MM.1S (cell line): ENCODE measurements at regions not wholly inside any gene's neighbourhood (a gene's known extent, or its start where the extent isn't known, plus 50 kb on each side); places are given as distances from the start of the nearest gene placed in this dataset.

Source experiments
- CTCF ChIP-seq: fragments of 300-600 bp; sonication (generic); IDR thresholded peaks from 2 replicates; pipeline ENCODE4 v1.5.1; 2016; ENCODE audit warnings: antibody characterized with exemption, low read length, mixed read lengths
- EZH2 ChIP-seq: fragments of 300-600 bp; sonication (generic); optimal IDR thresholded peaks from 2 replicates; pipeline ENCODE3; 2017; ENCODE audit warnings: low read depth, mild to moderate bottlenecking, antibody characterized with exemption, low read length, mixed read lengths
- EZH2phosphoT487 ChIP-seq: fragments of 300-600 bp; sonication (generic); IDR thresholded peaks from 2 replicates; pipeline ENCODE4 v1.6.1; 2018; ENCODE audit warnings: antibody characterized with exemption, low read length

DNA sequence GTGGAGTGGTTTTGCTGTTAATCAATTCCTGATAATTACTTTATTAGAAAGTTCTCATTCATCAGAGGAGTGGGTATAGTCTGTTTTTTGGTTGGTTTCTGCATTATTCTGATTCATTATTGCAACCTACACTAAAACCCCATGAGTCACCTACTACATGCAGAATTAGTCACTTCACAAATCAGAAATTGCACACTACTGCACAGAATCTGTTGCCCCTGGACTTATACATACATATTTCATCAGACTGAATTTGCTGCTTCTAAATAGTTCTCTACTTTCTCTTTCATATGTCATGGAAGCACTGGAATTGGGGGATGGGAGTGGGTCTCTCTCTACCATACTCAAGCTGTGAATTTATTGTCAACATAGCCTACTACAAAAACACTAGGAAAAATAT lies 585.1 kb downstream of the DNAH5 start:
- TF ChIP-seq CTCF: no peak
- no peak for TF ChIP-seq EZH2
- no peak for TF ChIP-seq EZH2phosphoT487
